Liver (tissue), 8 donors: ENCODE measurements at regions not wholly inside any gene's neighbourhood (a gene's known extent, or its start where the extent isn't known, plus 50 kb on each side); places are given as distances from the start of the nearest gene placed in this dataset.

Experiments used
- DNase-seq: peaks from one replicate; pipeline ENCODE4 v3.0.0-alpha.2; 2017; ENCODE audit warnings: low spot score
- H3K27ac ChIP-seq, 2 donors: one replicate each; pipeline ENCODE4 v1.7.0; 2013; ENCODE audit warnings: inconsistent platforms in 2 of 2, low read length in 2 of 2, control low read depth in 1 of 2, low read depth in 1 of 2, mild to moderate bottlenecking in 1 of 2
- H3K27me3 ChIP-seq, 4 donors: one replicate each; pipeline versions ENCODE4 v1.6.1 to v1.7.0; 2013; ENCODE audit warnings: low read length in 3 of 4, inconsistent platforms in 1 of 4, mild to moderate bottlenecking in 1 of 4, moderate library complexity in 1 of 4; ENCODE audit not compliant: control insufficient read depth in 4 of 4, insufficient read depth in 4 of 4
- H3K36me3 ChIP-seq, 4 donors: one replicate each; pipeline versions ENCODE4 v1.6.1 to v1.7.0; 2013; ENCODE audit warnings: low read length in 3 of 4, mild to moderate bottlenecking in 3 of 4, low read depth in 1 of 4, moderate library complexity in 1 of 4; ENCODE audit not compliant: control insufficient read depth in 4 of 4, insufficient read depth in 3 of 4
- H3K4me1 ChIP-seq, 4 donors: one replicate each; pipeline versions ENCODE4 v1.6.1 to v1.7.0; 2013; ENCODE audit warnings: low read length in 3 of 4, mild to moderate bottlenecking in 3 of 4, moderate library complexity in 1 of 4; ENCODE audit not compliant: control insufficient read depth in 4 of 4, insufficient read depth in 4 of 4
- H3K4me3 ChIP-seq, 3 donors: one replicate each; pipeline versions ENCODE4 v1.6.1 to v1.7.0; 2013; ENCODE audit warnings: low read length in 3 of 3, control low read depth in 1 of 3, low read depth in 1 of 3, mild to moderate bottlenecking in 1 of 3
- H3K9ac ChIP-seq, 2 donors: one replicate each; pipeline ENCODE4 v1.7.0; 2013; ENCODE audit warnings: low read length in 2 of 2, mild to moderate bottlenecking in 2 of 2, moderate library complexity in 2 of 2, control low read depth in 1 of 2, low read depth in 1 of 2
- H3K9me3 ChIP-seq, 4 donors: one replicate each; pipeline versions ENCODE4 v1.6.1 to v1.7.0; 2013; ENCODE audit warnings: low read length in 3 of 4; ENCODE audit not compliant: control insufficient read depth in 4 of 4
- ATF3 ChIP-seq: IDR thresholded peaks from 2 replicates; pipeline ENCODE4 v1.6.1; 2016; ENCODE audit warnings: antibody characterized with exemption
- EGR1 ChIP-seq, 2 donors: IDR thresholded peaks; 2 replicates each; pipeline ENCODE4 v1.6.1; 2016 to 2018; ENCODE audit warnings: antibody characterized with exemption in 2 of 2, low read depth in 2 of 2
- FOXA1 ChIP-seq: IDR thresholded peaks from 2 replicates; pipeline ENCODE4 v1.6.1; 2016; ENCODE audit warnings: antibody characterized with exemption
- FOXA2 ChIP-seq: IDR thresholded peaks from 2 replicates; pipeline ENCODE4 v1.6.1; 2016; ENCODE audit warnings: antibody characterized with exemption
- GABPA ChIP-seq, 2 donors: IDR thresholded peaks in 1 of 2; conservative IDR thresholded peaks in 1 of 2; 2 replicates each; pipeline ENCODE4 v1.6.1; 2016; ENCODE audit warnings: antibody characterized with exemption in 2 of 2, mild to moderate bottlenecking in 1 of 2, moderate library complexity in 1 of 2
- HNF4A ChIP-seq, 2 donors: conservative IDR thresholded peaks; 2 replicates each; pipeline ENCODE4 v1.6.1; 2016; ENCODE audit warnings: antibody characterized with exemption in 2 of 2, mild to moderate bottlenecking in 2 of 2
- HNF4G ChIP-seq: IDR thresholded peaks from 2 replicates; pipeline ENCODE4 v1.6.1; 2016; ENCODE audit warnings: antibody characterized with exemption
- JUND ChIP-seq, 2 donors: IDR thresholded peaks; 2 replicates each; pipeline ENCODE4 v1.6.1; 2016; ENCODE audit warnings: antibody characterized with exemption in 2 of 2
- NR2F2 ChIP-seq: IDR thresholded peaks from 2 replicates; pipeline ENCODE4 v1.6.1; 2016; ENCODE audit warnings: antibody characterized with exemption
- RAD21 ChIP-seq, 2 donors: IDR thresholded peaks; 2 replicates each; pipeline ENCODE4 v1.6.1; 2016; ENCODE audit warnings: antibody characterized with exemption in 2 of 2, mild to moderate bottlenecking in 2 of 2
- REST ChIP-seq: IDR thresholded peaks from 2 replicates; pipeline ENCODE4 v1.6.1; 2016; ENCODE audit warnings: antibody characterized with exemption, mild to moderate bottlenecking
- RXRA ChIP-seq, 2 donors: IDR thresholded peaks; 2 replicates each; pipeline ENCODE4 v1.6.1; 2017 to 2018; ENCODE audit warnings: antibody characterized with exemption in 2 of 2, mild to moderate bottlenecking in 1 of 2
- SP1 ChIP-seq: IDR thresholded peaks from 2 replicates; pipeline ENCODE4 v1.6.1; 2018; ENCODE audit warnings: antibody characterized with exemption, mild to moderate bottlenecking
- TAF1 ChIP-seq: conservative IDR thresholded peaks from 2 replicates; pipeline ENCODE4 v1.6.1; 2016; ENCODE audit warnings: antibody characterized with exemption, mild to moderate bottlenecking
- YY1 ChIP-seq: IDR thresholded peaks from 2 replicates; pipeline ENCODE4 v1.6.1; 2016; ENCODE audit warnings: antibody characterized with exemption, mild to moderate bottlenecking
- WGBS: extraction: QIAGEN DNeasy Blood & Tissue Kit; methylation state at CpG from one replicate; pipeline ENCODE4 v1.1.7; 2013; 5-methylcytosine and 5-hydroxymethylcytosine counted together
- TF ChIP-seq, protein P1 (sequence below): IDR thresholded peaks from 2 replicates; pipeline ENCODE4 v1.6.1; 2016; ENCODE audit warnings: antibody characterized with exemption
- TF ChIP-seq, protein P2 (sequence below): fragments of 150-350 bp; IDR thresholded peaks from 2 replicates; pipeline ENCODE4 v1.5.1; 2017; ENCODE audit warnings: improper control_type of control experiment, low read depth, low read length; ENCODE audit not compliant: missing input control
- donor health status: healthy.
- donor health status: healthy.
- donor health status: healthy.
- donor health status: healthy.
- donor health status: healthy.

GRCh38 chr10:83038631-83039030, 1100.7 kb upstream of the GHITM start (continued):
- no peak for TF ChIP-seq EGR1 (IDR thresholded peaks at IDR 0.05; ENCODE audit: low read depth in 2 of 2)

DNA sequence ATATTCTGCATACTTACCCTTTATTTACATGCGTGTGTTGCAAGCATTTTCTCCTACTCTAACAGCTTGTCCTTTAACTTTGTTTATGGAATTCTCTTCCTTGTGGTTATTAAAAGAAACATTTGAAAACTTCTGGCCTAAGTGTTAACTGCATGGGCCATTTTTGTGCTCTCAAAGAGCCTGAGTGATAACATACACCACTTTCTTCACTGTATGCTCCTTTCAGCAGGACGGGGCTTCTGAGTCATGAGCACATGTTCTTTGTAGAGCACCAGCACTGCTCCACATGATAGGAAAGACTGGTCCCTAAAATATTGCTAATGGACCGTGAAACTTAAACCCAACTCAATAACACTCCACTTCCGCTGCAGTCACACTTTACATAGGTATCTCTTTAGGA, 1093.6 kb upstream of the GHITM start:
- TF ChIP-seq FOXA1 (no peak), RAD21 (IDR thresholded peaks at IDR 0.05) (no peak), HNF4A (conservative IDR thresholded peaks at IDR 0.05) (no peak), EGR1 (IDR thresholded peaks at IDR 0.05; ENCODE audit: low read depth in 2 of 2) (no peak), JUND (IDR thresholded peaks at IDR 0.05) (no peak), SP1 (no peak), YY1 (no peak)
- Histone ChIP-seq H3K4me1 (no peaks in the 10 kb centered on the region), H3K36me3 (no peaks in the 10 kb centered on the region), H3K4me3 (no peak overlapping the region), H3K27me3 (no peaks in the 10 kb centered on the region), H3K27ac (no peak overlapping the region), H3K9ac (no peak overlapping the region), H3K9me3 (no peaks in the 10 kb centered on the region)
- 63% methylated on average over 4 of the region's 4 CpGs for WGBS
- DNase-seq: no peak

- TF ChIP-seq FOXA1 (no peak), TAF1 (no peak), FOXA2 (no peak), RAD21 (IDR thresholded peaks at IDR 0.05) (no peak)
- Histone ChIP-seq H3K9ac (no peak overlapping the region), H3K9me3 (no peaks in the 10 kb centered on the region), H3K36me3 (no peaks in the 10 kb centered on the region), H3K4me1 (no peaks in the 10 kb centered on the region), H3K27me3 (no peaks in the 10 kb centered on the region), H3K4me3 (no peak overlapping the region), H3K27ac (no peak overlapping the region)
- no peak for DNase-seq
- 61% methylated on average over 3 of the region's 3 CpGs for WGBS
Measured at GRCh38 chr10:83050815-83051214, 1088.5 kb upstream of the GHITM start.

DNA sequence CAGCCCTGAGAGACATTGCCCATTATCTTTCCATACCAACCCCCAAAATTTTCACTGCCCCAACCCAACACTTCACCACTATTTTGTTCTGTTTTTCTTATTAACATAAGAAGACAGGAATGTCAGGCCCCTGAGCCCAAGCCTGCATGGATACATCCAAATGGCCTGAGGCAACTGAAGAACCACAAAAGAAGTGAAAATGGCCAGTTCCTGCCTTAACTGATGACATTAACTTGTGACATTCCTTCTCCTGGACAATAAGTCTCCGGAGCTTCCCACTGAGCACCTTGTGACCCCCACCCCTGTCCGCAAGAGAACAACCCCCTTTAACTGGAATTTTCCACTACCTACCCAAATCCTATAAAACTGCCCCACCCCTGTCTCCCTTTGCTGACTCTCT, 1076.4 kb upstream of the GHITM start:
- WGBS: 85% methylated on average over 2 of the region's 2 CpGs
- Histone ChIP-seq H3K4me1 (no peaks in the 10 kb centered on the region), H3K36me3 (no peaks in the 10 kb centered on the region), H3K9me3 (peaks cover 0 to 2% (median 0%) of the 10 kb centered on the region in 4 donors), H3K27ac (no peak overlapping the region), H3K4me3 (no peak overlapping the region), H3K27me3 (no peaks in the 10 kb centered on the region), H3K9ac (no peak overlapping the region)
- TF ChIP-seq TAF1: no peak
- TF ChIP-seq, protein P1, sequence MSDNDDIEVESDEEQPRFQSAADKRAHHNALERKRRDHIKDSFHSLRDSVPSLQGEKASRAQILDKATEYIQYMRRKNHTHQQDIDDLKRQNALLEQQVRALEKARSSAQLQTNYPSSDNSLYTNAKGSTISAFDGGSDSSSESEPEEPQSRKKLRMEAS: no peak
- TF ChIP-seq FOXA2: no peak
- no peak for TF ChIP-seq HNF4G
- no peak for TF ChIP-seq NR2F2
- TF ChIP-seq SP1: no peak
- TF ChIP-seq JUND (IDR thresholded peaks at IDR 0.05): no peak
- TF ChIP-seq GABPA (IDR thresholded peaks at IDR 0.05 in 1 of 2, conservative IDR thresholded peaks at IDR 0.05 in 1 of 2): no peak
- no peak for TF ChIP-seq EGR1 (IDR thresholded peaks at IDR 0.05; ENCODE audit: low read depth in 2 of 2)
- no peak for TF ChIP-seq RAD21 (IDR thresholded peaks at IDR 0.05)
- no peak for DNase-seq

DNA sequence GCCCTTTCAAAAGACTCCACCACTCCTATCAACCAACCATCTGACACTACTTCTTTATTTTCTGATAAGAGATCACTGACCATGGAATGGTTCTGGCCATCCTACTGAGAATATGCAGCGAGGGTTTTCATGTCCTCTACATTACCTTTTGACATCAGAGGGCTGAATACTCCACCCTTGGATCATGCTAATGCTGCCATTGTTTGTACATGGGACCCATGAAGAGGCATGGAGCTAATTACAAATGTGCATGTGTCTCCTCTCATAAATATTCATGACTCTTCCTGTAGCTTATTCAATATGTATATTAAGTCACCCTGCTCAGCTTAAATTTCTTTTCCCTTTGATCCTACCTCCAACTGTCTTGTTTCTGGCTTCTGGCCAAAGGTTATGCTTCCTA, 1065.8 kb upstream of the GHITM start:
- Histone ChIP-seq H3K27me3 (no peaks in the 10 kb centered on the region), H3K27ac (no peak overlapping the region), H3K9me3 (no peaks in the 10 kb centered on the region), H3K9ac (no peak overlapping the region), H3K36me3 (no peaks in the 10 kb centered on the region), H3K4me3 (no peak overlapping the region), H3K4me1 (peaks cover 0 to 2% (median 0%) of the 10 kb centered on the region in 4 donors)
- 77% methylated on average over 1 of the region's 1 CpG for WGBS
- DNase-seq: no peak
- TF ChIP-seq JUND (IDR thresholded peaks at IDR 0.05): no peak
- TF ChIP-seq RXRA (IDR thresholded peaks at IDR 0.05): no peak
- no peak for TF ChIP-seq ATF3
- TF ChIP-seq, protein P2, sequence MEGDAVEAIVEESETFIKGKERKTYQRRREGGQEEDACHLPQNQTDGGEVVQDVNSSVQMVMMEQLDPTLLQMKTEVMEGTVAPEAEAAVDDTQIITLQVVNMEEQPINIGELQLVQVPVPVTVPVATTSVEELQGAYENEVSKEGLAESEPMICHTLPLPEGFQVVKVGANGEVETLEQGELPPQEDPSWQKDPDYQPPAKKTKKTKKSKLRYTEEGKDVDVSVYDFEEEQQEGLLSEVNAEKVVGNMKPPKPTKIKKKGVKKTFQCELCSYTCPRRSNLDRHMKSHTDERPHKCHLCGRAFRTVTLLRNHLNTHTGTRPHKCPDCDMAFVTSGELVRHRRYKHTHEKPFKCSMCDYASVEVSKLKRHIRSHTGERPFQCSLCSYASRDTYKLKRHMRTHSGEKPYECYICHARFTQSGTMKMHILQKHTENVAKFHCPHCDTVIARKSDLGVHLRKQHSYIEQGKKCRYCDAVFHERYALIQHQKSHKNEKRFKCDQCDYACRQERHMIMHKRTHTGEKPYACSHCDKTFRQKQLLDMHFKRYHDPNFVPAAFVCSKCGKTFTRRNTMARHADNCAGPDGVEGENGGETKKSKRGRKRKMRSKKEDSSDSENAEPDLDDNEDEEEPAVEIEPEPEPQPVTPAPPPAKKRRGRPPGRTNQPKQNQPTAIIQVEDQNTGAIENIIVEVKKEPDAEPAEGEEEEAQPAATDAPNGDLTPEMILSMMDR: no peak
- TF ChIP-seq RAD21 (IDR thresholded peaks at IDR 0.05): no peak
- TF ChIP-seq TAF1: no peak
- TF ChIP-seq FOXA1: no peak
- no peak for TF ChIP-seq REST
